GM12878 (cell line): ENCODE measurements at regions not wholly inside any gene's neighbourhood (a gene's known extent, or its start where the extent isn't known, plus 50 kb on each side); places are given as distances from the start of the nearest gene placed in this dataset.

ENCODE experiments used
- ATAC-seq: fragments of 200-7000 bp; cut with Tn5 transposase; 3 replicates; pipeline ENCODE4 v1.9.1; 2020; ENCODE audit warnings: mild to moderate bottlenecking, moderate library complexity
- BruUV-seq: library from RNA; stranded (reverse); fragments of 400-500 nt; replicated peaks from 2 replicates; lab custom pipeline; 2021; lab: Mats Ljungman, UMichigan
- CTCF ChIA-PET: fragments of 300-600 bp; sonication (Branson Sonifier 250); formaldehyde crosslinking; extraction: SDS; loops from one replicate; lab custom pipeline; 2021; ENCODE audit warnings: inconsistent platforms; lab: Yijun Ruan, JAX
- POLR2A ChIA-PET: fragments of 350-600 bp; formaldehyde crosslinking; extraction: SDS; loops from one replicate; lab custom pipeline; 2021; ENCODE audit warnings: inconsistent platforms; lab: Charles Lee
- RAD21 ChIA-PET: fragments of 300-600 bp; sonication (Branson Sonifier 250); formaldehyde crosslinking; loops from one replicate; lab custom pipeline; 2023; ENCODE audit warnings: antibody characterized with exemption; ENCODE audit not compliant: unreplicated experiment; lab: Charles Lee
- SMC1A ChIA-PET: fragments of 300-600 bp; sonication (Branson Sonifier 250); formaldehyde crosslinking; loops from one replicate; lab custom pipeline; 2023; ENCODE audit not compliant: unreplicated experiment, uncharacterized antibody; lab: Charles Lee
- DNase-seq: peaks from one replicate; pipeline ENCODE4 v3.0.0-alpha.2; 2011; ENCODE audit warnings: low read depth, low spot score
- FAIRE-seq: peaks from 3 replicates; lab custom pipeline; 2011; peaks lifted over from hg19 to GRCh38; lab: Jason Lieb, UNC
- H2AFZ ChIP-seq: 2 replicates; pipeline ENCODE4 v1.6.0; 2011; ENCODE audit warnings: low read depth, low read length, control low read depth; ENCODE audit not compliant: control insufficient read depth
- H3K27ac ChIP-seq: 2 replicates; pipeline ENCODE4 v1.5.1; 2011; ENCODE audit warnings: control low read depth; ENCODE audit not compliant: control insufficient read depth, insufficient read depth
- H3K27me3 ChIP-seq, 2 experiments: replicated peaks in 1 of 2; 2 replicates each; pipeline versions ENCODE4 v1.6.0 to v1.6.1; 2011; ENCODE audit warnings: low read length in 1 of 2; ENCODE audit not compliant: control insufficient read depth in 2 of 2, insufficient read depth in 2 of 2
- H3K36me3 ChIP-seq, 2 experiments: 2 replicates each; pipeline ENCODE4 v1.5.1; 2011; ENCODE audit warnings: low read length in 1 of 2; ENCODE audit not compliant: control insufficient read depth in 2 of 2, insufficient read depth in 2 of 2
- H3K4me1 ChIP-seq: 2 replicates; pipeline ENCODE4 v1.6.1; 2011; ENCODE audit warnings: mild to moderate bottlenecking, low read length, moderate library complexity, mixed read lengths; ENCODE audit not compliant: control insufficient read depth, insufficient read depth
- H3K4me2 ChIP-seq: 2 replicates; pipeline ENCODE4 v1.6.0; 2011; ENCODE audit warnings: control low read depth; ENCODE audit not compliant: control insufficient read depth, insufficient read depth
- H3K4me3 ChIP-seq: fragments of 200-600 bp; sonication (generic); 2 replicates; pipeline ENCODE4 v1.5.1; 2016
- H3K79me2 ChIP-seq: 2 replicates; pipeline ENCODE4 v1.6.0; 2011; ENCODE audit warnings: low read length; ENCODE audit not compliant: control insufficient read depth, insufficient read depth
- H3K9ac ChIP-seq: 2 replicates; pipeline ENCODE4 v1.8.0; 2011; ENCODE audit warnings: low read length, control low read depth, mixed read lengths; ENCODE audit not compliant: control insufficient read depth, insufficient read depth
- H3K9me3 ChIP-seq: replicated peaks from 3 replicates; pipeline ENCODE4 v1.5.1; 2011; ENCODE audit warnings: mild to moderate bottlenecking, low read length; ENCODE audit not compliant: control insufficient read depth, insufficient read depth
- H4K20me1 ChIP-seq: 2 replicates; pipeline ENCODE4 v1.6.0; 2011; ENCODE audit not compliant: control insufficient read depth, insufficient read depth
- BHLHE40 ChIP-seq, 2 experiments: fragments of 450-650 bp in 1 of 2; IDR thresholded peaks; 2 replicates each; pipeline ENCODE4 v1.6.1; 2011 to 2017; ENCODE audit warnings: low read depth in 2 of 2, borderline replicate concordance in 1 of 2, improper control_type of control experiment in 1 of 2, low read length in 1 of 2, mild to moderate bottlenecking in 1 of 2
- BRCA1 ChIP-seq: IDR thresholded peaks from 2 replicates; pipeline ENCODE4 v1.6.1; 2011; ENCODE audit warnings: low read depth, low read length, improper control_type of control experiment
- DPF2 ChIP-seq: fragments of 450-650 bp; IDR thresholded peaks from 2 replicates; pipeline ENCODE4 v1.6.1; 2017; ENCODE audit warnings: mild to moderate bottlenecking
- ETV6 ChIP-seq, 2 experiments: fragments of 450-650 bp in 1 of 2; IDR thresholded peaks in 1 of 2; conservative IDR thresholded peaks in 1 of 2; 2 replicates each; pipeline ENCODE4 v1.6.1; 2014; ENCODE audit warnings: antibody characterized with exemption in 1 of 2, borderline replicate concordance in 1 of 2, low read depth in 1 of 2, mild to moderate bottlenecking in 1 of 2, moderate library complexity in 1 of 2
- IKZF2 ChIP-seq, 2 experiments: fragments of 450-650 bp; IDR thresholded peaks; 2 replicates each; pipeline ENCODE4 v1.6.1; 2017; ENCODE audit warnings: mild to moderate bottlenecking in 2 of 2, moderate library complexity in 2 of 2
- MAX ChIP-seq: IDR thresholded peaks from 2 replicates; pipeline ENCODE4 v1.6.1; 2012; ENCODE audit warnings: low read depth, low read length, improper control_type of control experiment
- NBN ChIP-seq: fragments of 450-650 bp; IDR thresholded peaks from 2 replicates; pipeline ENCODE4 v1.6.1; 2016
- NRF1 ChIP-seq: conservative IDR thresholded peaks from 2 replicates; pipeline ENCODE4 v1.6.1; 2011; ENCODE audit warnings: mild to moderate bottlenecking, low read depth, low read length, improper control_type of control experiment
- PAX5 ChIP-seq: IDR thresholded peaks from 2 replicates; pipeline ENCODE4 v1.6.1; 2011; ENCODE audit warnings: low read depth, low read length, borderline replicate concordance
- RAD51 ChIP-seq: fragments of 450-650 bp; IDR thresholded peaks from 2 replicates; pipeline ENCODE4 v1.6.1; 2016; ENCODE audit warnings: moderate library complexity, mild to moderate bottlenecking, inconsistent platforms
- RBBP5 ChIP-seq: fragments of 200-600 bp; sonication (generic); conservative IDR thresholded peaks from 2 replicates; pipeline ENCODE4 v1.6.1; 2016
- SIX5 ChIP-seq: IDR thresholded peaks from 2 replicates; pipeline ENCODE4 v1.6.1; 2011; ENCODE audit warnings: mild to moderate bottlenecking, low read depth, low read length, moderate library complexity; ENCODE audit not compliant: severe bottlenecking
- SP1 ChIP-seq: IDR thresholded peaks from one replicate; pipeline ENCODE4 v1.6.1; 2011; ENCODE audit warnings: low read depth, low read length
- TCF3 ChIP-seq: IDR thresholded peaks from 2 replicates; pipeline ENCODE4 v1.6.1; 2012; ENCODE audit warnings: low read depth, mild to moderate bottlenecking, low read length, borderline replicate concordance; ENCODE audit not compliant: insufficient read depth
- ZBTB40 ChIP-seq: fragments of 450-650 bp; IDR thresholded peaks from 2 replicates; pipeline ENCODE4 v1.6.1; 2016; ENCODE audit warnings: mild to moderate bottlenecking, moderate library complexity, borderline replicate concordance
- ZNF207 ChIP-seq: fragments of 450-650 bp; IDR thresholded peaks from 2 replicates; pipeline ENCODE4 v1.6.1; 2014; ENCODE audit warnings: antibody characterized with exemption, mild to moderate bottlenecking, borderline replicate concordance
- WGBS: methylation state at CpG from one replicate; pipeline ENCODE4 v1.1.6; 2016; ENCODE audit warnings: low lambda C conversion rate; ENCODE audit not compliant: insufficient replicate concordance, insufficient coverage; ENCODE audit errors: missing lambda C conversion rate; 5-methylcytosine and 5-hydroxymethylcytosine counted together
- in situ Hi-C: fragments of 300-500 bp; cut with MboI; formaldehyde crosslinking; loops from 9 replicates; pipeline ENCODE4 v1.14.3; 2018; ENCODE audit warnings: mixed read lengths
- intact Hi-C: fragments of 100-400 bp; cut with micrococcal nuclease; formaldehyde crosslinking; loops from one replicate; pipeline ENCODE4 v1.14.2; 2022; ENCODE audit not compliant: unreplicated experiment
- TF ChIP-seq, protein P1 (sequence below): IDR thresholded peaks from 2 replicates; pipeline ENCODE4 v1.6.1; 2012; ENCODE audit warnings: mild to moderate bottlenecking, low read depth, low read length

- ATAC-seq = peak; percentile 39
- ChIA-PET RAD21 (no interaction called here), SMC1A (interaction anchor here (0.8 kb wide), 1 partner anchor 10 kb away, joined by 3 read pairs; no protein-coding TSS in a partner anchor), POLR2A (no interaction called here), CTCF (no interaction called here)
- DNase-seq = no peak
- H3K4me1 ChIP-seq = peaks cover 39% of the 10 kb centered on the region
- peaks cover 3% of the 10 kb centered on the region for H4K20me1 ChIP-seq
- WGBS = 53% methylated on average over 10 of the region's 10 CpGs
- no peak overlapping the region; the same call in 1 of the 2 replicates for H3K4me3 ChIP-seq
- H3K9ac ChIP-seq = no peak overlapping the region
- FAIRE-seq = no peak
- H3K79me2 ChIP-seq = peaks cover 41% of the 10 kb centered on the region
- intact Hi-C loops (no loop called here), in situ Hi-C loops (no loop called here)
- H3K4me2 ChIP-seq = peak overlapping the region; percentile 54; the same call in 1 of the 2 replicates
- H3K27ac ChIP-seq = no peak overlapping the region
- H3K9me3 ChIP-seq = no peaks in the 10 kb centered on the region
- no peak overlapping the region for H2AFZ ChIP-seq
- TSS peak; percentile 23 for BruUV-seq
- no peaks in the 10 kb centered on the region for H3K27me3 ChIP-seq
- peaks cover 2 to 16% of the 10 kb centered on the region in 2 experiments for H3K36me3 ChIP-seq
- TF ChIP-seq IKZF2 (IDR thresholded peaks at IDR 0.05) (0 out of 4 replicates have a peak, but pooled peaks of 1 of the 2 experiments have one; percentile 22), SP1 (no peak), BRCA1 (no peak), BHLHE40 (IDR thresholded peaks at IDR 0.05; ENCODE audit: borderline replicate concordance in 1 of 2, low read depth in 2 of 2, low read length in 1 of 2) (peak in 1 of 2 experiments; percentile 15; a peak in 1 of 4 replicates), NBN (no peak), DPF2 (no peak), TCF3 (peak; percentile 40; the same call in 1 of the 2 replicates), PAX5 (no peak), ZBTB40 (peak; percentile 31; the same call in 1 of the 2 replicates), RBBP5 (no peak), NRF1 (no peak), RAD51 (peak; percentile 63), ETV6 (conservative IDR thresholded peaks at IDR 0.05 in 1 of 2, IDR thresholded peaks at IDR 0.05 in 1 of 2; ENCODE audit: borderline replicate concordance in 1 of 2, low read depth in 1 of 2) (no peak), ZNF207 (no peak), SIX5 (no peak), MAX (no peak)
- TF ChIP-seq, protein P1, sequence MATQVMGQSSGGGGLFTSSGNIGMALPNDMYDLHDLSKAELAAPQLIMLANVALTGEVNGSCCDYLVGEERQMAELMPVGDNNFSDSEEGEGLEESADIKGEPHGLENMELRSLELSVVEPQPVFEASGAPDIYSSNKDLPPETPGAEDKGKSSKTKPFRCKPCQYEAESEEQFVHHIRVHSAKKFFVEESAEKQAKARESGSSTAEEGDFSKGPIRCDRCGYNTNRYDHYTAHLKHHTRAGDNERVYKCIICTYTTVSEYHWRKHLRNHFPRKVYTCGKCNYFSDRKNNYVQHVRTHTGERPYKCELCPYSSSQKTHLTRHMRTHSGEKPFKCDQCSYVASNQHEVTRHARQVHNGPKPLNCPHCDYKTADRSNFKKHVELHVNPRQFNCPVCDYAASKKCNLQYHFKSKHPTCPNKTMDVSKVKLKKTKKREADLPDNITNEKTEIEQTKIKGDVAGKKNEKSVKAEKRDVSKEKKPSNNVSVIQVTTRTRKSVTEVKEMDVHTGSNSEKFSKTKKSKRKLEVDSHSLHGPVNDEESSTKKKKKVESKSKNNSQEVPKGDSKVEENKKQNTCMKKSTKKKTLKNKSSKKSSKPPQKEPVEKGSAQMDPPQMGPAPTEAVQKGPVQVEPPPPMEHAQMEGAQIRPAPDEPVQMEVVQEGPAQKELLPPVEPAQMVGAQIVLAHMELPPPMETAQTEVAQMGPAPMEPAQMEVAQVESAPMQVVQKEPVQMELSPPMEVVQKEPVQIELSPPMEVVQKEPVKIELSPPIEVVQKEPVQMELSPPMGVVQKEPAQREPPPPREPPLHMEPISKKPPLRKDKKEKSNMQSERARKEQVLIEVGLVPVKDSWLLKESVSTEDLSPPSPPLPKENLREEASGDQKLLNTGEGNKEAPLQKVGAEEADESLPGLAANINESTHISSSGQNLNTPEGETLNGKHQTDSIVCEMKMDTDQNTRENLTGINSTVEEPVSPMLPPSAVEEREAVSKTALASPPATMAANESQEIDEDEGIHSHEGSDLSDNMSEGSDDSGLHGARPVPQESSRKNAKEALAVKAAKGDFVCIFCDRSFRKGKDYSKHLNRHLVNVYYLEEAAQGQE = no peak
These were observed 227.2 kb upstream of the MKLN1 start for GRCh38 chr7:131100357-131101054.
